GM19328 (cell line): ENCODE measurements at regions not wholly inside any gene's neighbourhood (a gene's known extent, or its start where the extent isn't known, plus 50 kb on each side); places are given as distances from the start of the nearest gene placed in this dataset.

Experiments
- ATAC-seq: cut with Tn5 transposase; IDR thresholded peaks from one replicate; pipeline ENCODE4 v1.9.1; 2021; ENCODE audit warnings: mild to moderate bottlenecking, moderate library complexity; ENCODE audit not compliant: unreplicated experiment

DNA sequence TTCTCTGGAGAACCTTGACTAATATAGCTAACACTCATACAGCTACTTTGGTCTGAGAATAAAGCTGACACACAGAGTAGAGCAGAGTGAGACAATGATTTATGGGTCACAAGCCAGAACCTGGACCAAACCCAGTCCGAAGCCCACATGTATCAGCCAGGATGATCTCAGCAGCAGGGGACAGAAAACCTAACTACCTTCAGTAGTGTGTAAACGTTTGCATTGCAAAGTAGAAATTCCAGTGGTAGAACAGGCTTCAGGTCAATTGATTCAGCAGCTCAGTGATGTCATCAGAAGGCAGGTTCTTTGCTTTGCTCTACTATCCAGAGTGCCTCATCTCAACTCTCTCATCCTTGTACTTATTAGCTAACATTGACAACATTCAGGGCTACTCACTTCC, 62.5 kb upstream of the PALS2 start:
- no peak for ATAC-seq

DNA sequence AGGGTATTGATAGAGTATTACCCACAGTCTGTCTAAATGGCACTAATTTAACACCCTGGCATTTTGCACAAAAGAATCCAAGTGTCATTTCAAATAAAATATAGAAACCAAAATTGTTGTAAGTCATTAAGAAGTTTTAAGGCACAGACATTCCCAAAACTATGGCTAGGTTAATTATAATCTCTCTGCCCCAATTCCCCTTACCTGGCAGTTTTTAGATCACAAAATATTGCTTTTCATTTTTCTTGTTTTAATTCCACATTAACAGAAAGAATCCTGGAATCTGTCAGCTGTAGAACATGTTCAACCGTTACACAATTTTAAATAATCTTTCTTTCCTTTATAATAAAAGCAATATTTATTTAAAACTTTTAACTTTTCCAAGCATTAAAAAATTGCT, 56.1 kb upstream of the PALS2 start:
- ATAC-seq, result no peak

- ATAC-seq, result no peak
Measured at GRCh38 chr7:24521917-24522623, 51.2 kb upstream of the PALS2 start.
